Gastroesophageal sphincter (tissue), 3 donors: ENCODE measurements at regions not wholly inside any gene's neighbourhood (a gene's known extent, or its start where the extent isn't known, plus 50 kb on each side); places are given as distances from the start of the nearest gene placed in this dataset.

Source experiments
- EP300 ChIP-seq: sonication (generic); formaldehyde crosslinking; IDR thresholded peaks from one replicate; pipeline ENCODE4 v1.6.1; 2017; ENCODE audit warnings: antibody characterized with exemption, mild to moderate bottlenecking
- POLR2A ChIP-seq, 2 donors: fragments of 450-650 bp; IDR thresholded peaks; one replicate each; pipeline ENCODE4 v1.6.1; 2017; ENCODE audit warnings: antibody characterized with exemption in 2 of 2, mild to moderate bottlenecking in 2 of 2, moderate library complexity in 1 of 2
- POLR2AphosphoS5 ChIP-seq: sonication (generic); formaldehyde crosslinking; IDR thresholded peaks from one replicate; pipeline ENCODE4 v1.6.1; 2017; ENCODE audit warnings: antibody characterized with exemption
- TF ChIP-seq, protein P1 (sequence below), 4 experiments: fragments of 200-600 bp in 2 of 4; fragments of 450-650 bp in 2 of 4; sonication (generic) in 1 of 4; IDR thresholded peaks; one replicate each; pipeline ENCODE4 v1.5.1; 2017 to 2019; ENCODE audit warnings: antibody characterized with exemption in 4 of 4, mild to moderate bottlenecking in 2 of 4, moderate library complexity in 2 of 4

DNA sequence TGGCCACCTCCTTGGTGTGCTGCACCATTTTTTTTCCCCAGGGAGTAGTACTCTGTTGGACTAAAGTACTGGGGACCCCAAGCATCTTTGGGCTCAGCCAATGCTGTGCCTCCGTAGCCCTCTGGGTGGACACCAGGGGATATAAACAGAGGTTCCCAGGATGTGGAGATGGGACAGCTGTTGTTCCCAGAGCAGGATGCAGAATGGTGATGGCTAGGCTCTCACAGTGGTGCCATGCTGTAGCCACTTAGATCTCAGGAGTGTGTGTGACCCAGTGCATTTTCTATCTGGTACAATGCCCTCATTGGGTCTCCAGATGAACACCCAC, 50.9 kb upstream of the SCIN start:
- TF ChIP-seq, protein P1, sequence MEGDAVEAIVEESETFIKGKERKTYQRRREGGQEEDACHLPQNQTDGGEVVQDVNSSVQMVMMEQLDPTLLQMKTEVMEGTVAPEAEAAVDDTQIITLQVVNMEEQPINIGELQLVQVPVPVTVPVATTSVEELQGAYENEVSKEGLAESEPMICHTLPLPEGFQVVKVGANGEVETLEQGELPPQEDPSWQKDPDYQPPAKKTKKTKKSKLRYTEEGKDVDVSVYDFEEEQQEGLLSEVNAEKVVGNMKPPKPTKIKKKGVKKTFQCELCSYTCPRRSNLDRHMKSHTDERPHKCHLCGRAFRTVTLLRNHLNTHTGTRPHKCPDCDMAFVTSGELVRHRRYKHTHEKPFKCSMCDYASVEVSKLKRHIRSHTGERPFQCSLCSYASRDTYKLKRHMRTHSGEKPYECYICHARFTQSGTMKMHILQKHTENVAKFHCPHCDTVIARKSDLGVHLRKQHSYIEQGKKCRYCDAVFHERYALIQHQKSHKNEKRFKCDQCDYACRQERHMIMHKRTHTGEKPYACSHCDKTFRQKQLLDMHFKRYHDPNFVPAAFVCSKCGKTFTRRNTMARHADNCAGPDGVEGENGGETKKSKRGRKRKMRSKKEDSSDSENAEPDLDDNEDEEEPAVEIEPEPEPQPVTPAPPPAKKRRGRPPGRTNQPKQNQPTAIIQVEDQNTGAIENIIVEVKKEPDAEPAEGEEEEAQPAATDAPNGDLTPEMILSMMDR (IDR thresholded peaks at IDR 0.05) = no peak
- TF ChIP-seq POLR2A (IDR thresholded peaks at IDR 0.05) (no peak), POLR2AphosphoS5 (no peak), EP300 (no peak)
